Hepatocyte (in vitro differentiated cells): ENCODE measurements at regions not wholly inside any gene's neighbourhood (a gene's known extent, or its start where the extent isn't known, plus 50 kb on each side); places are given as distances from the start of the nearest gene placed in this dataset.

Experiments
- EZH2 ChIP-seq: fragments of 200-600 bp; sonication (generic); IDR thresholded peaks from 2 replicates; pipeline ENCODE4 v1.6.1; 2016; ENCODE audit warnings: antibody characterized with exemption, mild to moderate bottlenecking, borderline replicate concordance
- EZH2phosphoT487 ChIP-seq: fragments of 200-600 bp; sonication (generic); IDR thresholded peaks from one replicate; pipeline ENCODE4 v1.6.1; 2018; ENCODE audit warnings: antibody characterized with exemption, mild to moderate bottlenecking, low read depth, moderate library complexity; ENCODE audit not compliant: unreplicated experiment, severe bottlenecking
- TF ChIP-seq, protein P1 (sequence below): fragments of 200-600 bp; sonication (generic); IDR thresholded peaks from 2 replicates; pipeline ENCODE4 v1.5.1; 2016; ENCODE audit warnings: antibody characterized with exemption, mild to moderate bottlenecking; ENCODE audit not compliant: poor library complexity

DNA sequence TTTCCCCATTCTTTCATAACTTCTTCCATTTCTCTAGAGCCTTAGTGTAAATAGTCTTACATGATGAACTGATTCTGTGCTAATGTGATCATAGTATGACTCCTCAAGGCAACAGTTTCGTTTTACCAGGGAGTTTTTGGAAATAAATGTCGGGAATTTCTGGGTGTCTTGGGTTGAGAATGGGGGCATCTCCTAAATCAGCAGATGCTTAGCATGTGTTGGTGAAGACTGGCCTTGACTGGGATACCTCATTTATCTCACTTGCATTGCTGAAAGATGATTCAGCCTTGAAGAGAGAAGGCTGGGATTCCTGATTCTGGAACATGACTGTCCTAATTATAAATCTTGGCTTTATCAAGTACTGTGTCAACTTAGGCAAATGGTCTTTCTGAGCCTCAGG is 115.7 kb upstream of the C11orf87 start:
- TF ChIP-seq EZH2 (no peak), EZH2phosphoT487 (no peak)
- TF ChIP-seq, protein P1, sequence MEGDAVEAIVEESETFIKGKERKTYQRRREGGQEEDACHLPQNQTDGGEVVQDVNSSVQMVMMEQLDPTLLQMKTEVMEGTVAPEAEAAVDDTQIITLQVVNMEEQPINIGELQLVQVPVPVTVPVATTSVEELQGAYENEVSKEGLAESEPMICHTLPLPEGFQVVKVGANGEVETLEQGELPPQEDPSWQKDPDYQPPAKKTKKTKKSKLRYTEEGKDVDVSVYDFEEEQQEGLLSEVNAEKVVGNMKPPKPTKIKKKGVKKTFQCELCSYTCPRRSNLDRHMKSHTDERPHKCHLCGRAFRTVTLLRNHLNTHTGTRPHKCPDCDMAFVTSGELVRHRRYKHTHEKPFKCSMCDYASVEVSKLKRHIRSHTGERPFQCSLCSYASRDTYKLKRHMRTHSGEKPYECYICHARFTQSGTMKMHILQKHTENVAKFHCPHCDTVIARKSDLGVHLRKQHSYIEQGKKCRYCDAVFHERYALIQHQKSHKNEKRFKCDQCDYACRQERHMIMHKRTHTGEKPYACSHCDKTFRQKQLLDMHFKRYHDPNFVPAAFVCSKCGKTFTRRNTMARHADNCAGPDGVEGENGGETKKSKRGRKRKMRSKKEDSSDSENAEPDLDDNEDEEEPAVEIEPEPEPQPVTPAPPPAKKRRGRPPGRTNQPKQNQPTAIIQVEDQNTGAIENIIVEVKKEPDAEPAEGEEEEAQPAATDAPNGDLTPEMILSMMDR, result no peak
